H1 (cell line): ENCODE measurements at regions not wholly inside any gene's neighbourhood (a gene's known extent, or its start where the extent isn't known, plus 50 kb on each side); places are given as distances from the start of the nearest gene placed in this dataset.

Experiments
- CTCF ChIA-PET: fragments of 300-600 bp; sonication (Branson Sonifier 250); formaldehyde crosslinking; loops from one replicate; lab custom pipeline; 2021; ENCODE audit not compliant: partially characterized antibody; lab: Charles Lee
- POLR2A ChIA-PET: fragments of 300-600 bp; sonication (Branson Sonifier 250); formaldehyde crosslinking; loops from one replicate; lab custom pipeline; 2021; ENCODE audit warnings: inconsistent platforms; ENCODE audit not compliant: partially characterized antibody; lab: Charles Lee
- DNase-seq, 2 experiments: peaks; one replicate each; pipeline versions ENCODE4 v3.0.0 to v3.0.0-alpha.2; 2010 to 2022; ENCODE audit warnings: low spot score in 2 of 2, low read depth in 1 of 2, mixed read lengths in 1 of 2
- FAIRE-seq: peaks from 2 replicates; lab custom pipeline; 2011; peaks lifted over from hg19 to GRCh38; lab: Jason Lieb, UNC
- H2AFZ ChIP-seq: 2 replicates; pipeline ENCODE4 v1.8.1; 2012; ENCODE audit warnings: low read length, inconsistent platforms
- H2AK5ac ChIP-seq: 2 replicates; pipeline ENCODE4 v1.6.1; 2013; ENCODE audit warnings: low read depth, low read length
- H2BK120ac ChIP-seq: replicated peaks from 2 replicates; pipeline ENCODE3; 2013; ENCODE audit warnings: low read depth, low read length, inconsistent platforms
- H2BK12ac ChIP-seq: 2 replicates; pipeline ENCODE4 v1.6.1; 2013; ENCODE audit warnings: low read depth, low read length
- H2BK15ac ChIP-seq: 2 replicates; pipeline ENCODE4 v1.6.1; 2013; ENCODE audit warnings: low read length
- H2BK20ac ChIP-seq: 2 replicates; pipeline ENCODE4 v1.6.1; 2013; ENCODE audit warnings: low read length
- H2BK5ac ChIP-seq: 2 replicates; pipeline ENCODE4 v1.6.1; 2013; ENCODE audit warnings: low read depth, low read length
- H3K14ac ChIP-seq: 2 replicates; pipeline ENCODE4 v1.6.1; 2013; ENCODE audit warnings: inconsistent platforms; ENCODE audit not compliant: insufficient read length
- H3K18ac ChIP-seq: 2 replicates; pipeline ENCODE4 v1.6.1; 2013; ENCODE audit warnings: low read length; ENCODE audit errors: extremely low read depth
- H3K23ac ChIP-seq: 2 replicates; pipeline ENCODE4 v1.6.1; 2013; ENCODE audit warnings: inconsistent platforms; ENCODE audit not compliant: insufficient read length
- H3K23me2 ChIP-seq: 2 replicates; pipeline ENCODE4 v1.6.1; 2013; ENCODE audit warnings: low read depth, low read length
- H3K27ac ChIP-seq: 2 replicates; pipeline ENCODE4 v1.6.1; 2011; ENCODE audit warnings: low read depth, low read length, inconsistent platforms
- H3K27me3 ChIP-seq, 4 experiments: replicated peaks in 1 of 4; 1 replicate in 1 of 4; 2 replicates in 3 of 4; pipeline versions ENCODE4 v1.6.1 to v1.8.1; 2011 to 2013; ENCODE audit warnings: low read length in 3 of 4, mild to moderate bottlenecking in 3 of 4, inconsistent platforms in 2 of 4, mixed read lengths in 2 of 4, moderate library complexity in 1 of 4; ENCODE audit not compliant: control insufficient read depth in 3 of 4, insufficient read depth in 3 of 4; ENCODE audit errors: extremely low read depth in 1 of 4
- H3K36me3 ChIP-seq, 4 experiments: 2 replicates each; pipeline versions ENCODE4 v1.6.1 to v1.8.1; 2011 to 2013; ENCODE audit warnings: mild to moderate bottlenecking in 4 of 4, low read length in 3 of 4, moderate library complexity in 2 of 4, control low read depth in 1 of 4, inconsistent platforms in 1 of 4; ENCODE audit not compliant: insufficient read depth in 4 of 4, control insufficient read depth in 2 of 4
- H3K4ac ChIP-seq: replicated peaks from 2 replicates; pipeline ENCODE3; 2013; ENCODE audit warnings: low read length, low read depth, mixed read lengths, inconsistent platforms; ENCODE audit not compliant: insufficient read length
- H3K4me1 ChIP-seq, 4 experiments: replicated peaks in 1 of 4; 1 replicate in 1 of 4; 2 replicates in 3 of 4; pipeline versions ENCODE4 v1.6.1 to v1.8.1; 2011 to 2013; ENCODE audit warnings: low read length in 3 of 4, inconsistent platforms in 2 of 4, mixed read lengths in 1 of 4; ENCODE audit not compliant: insufficient read depth in 4 of 4, control insufficient read depth in 3 of 4
- H3K4me2 ChIP-seq, 2 experiments: 2 replicates each; pipeline versions ENCODE4 v1.6.1 to v1.8.1; 2011 to 2013; ENCODE audit warnings: low read depth in 2 of 2, low read length in 2 of 2, control low read depth in 1 of 2, inconsistent platforms in 1 of 2, mild to moderate bottlenecking in 1 of 2; ENCODE audit not compliant: insufficient read depth in 1 of 2
- H3K4me3 ChIP-seq, 4 experiments: fragments of 200-600, 300-600 bp in 1 of 4; sonication (generic), shearing (Covaris generic), sonication (Bioruptor Twin) in 1 of 4; 2 replicates each; pipeline versions ENCODE4 v1.5.1 to v1.8.1; 2011 to 2016; ENCODE audit warnings: low read length in 4 of 4, low read depth in 3 of 4, control low read depth in 2 of 4, inconsistent platforms in 2 of 4, mild to moderate bottlenecking in 2 of 4, mixed read lengths in 1 of 4, moderate library complexity in 1 of 4; ENCODE audit not compliant: insufficient read depth in 2 of 4; ENCODE audit errors: extremely low read depth in 1 of 4
- H3K56ac ChIP-seq: replicated peaks from 2 replicates; pipeline ENCODE3; 2013; ENCODE audit warnings: low read depth, mild to moderate bottlenecking, mixed read lengths, low read length, inconsistent platforms; ENCODE audit not compliant: insufficient read length
- H3K79me1 ChIP-seq: 2 replicates; pipeline ENCODE4 v1.6.1; 2013; ENCODE audit warnings: low read depth, low read length, control low read depth
- H3K79me2 ChIP-seq, 2 experiments: 2 replicates each; pipeline versions ENCODE4 v1.6.1 to v1.8.1; 2012 to 2013; ENCODE audit warnings: low read length in 2 of 2, mild to moderate bottlenecking in 2 of 2, inconsistent platforms in 1 of 2; ENCODE audit not compliant: insufficient read depth in 2 of 2, control insufficient read depth in 1 of 2
- H3K9ac ChIP-seq, 4 experiments: replicated peaks in 1 of 4; 1 replicate in 1 of 4; 2 replicates in 3 of 4; pipeline versions ENCODE4 v1.6.1 to v1.8.1; 2011 to 2013; ENCODE audit warnings: low read depth in 3 of 4, low read length in 3 of 4, control low read depth in 2 of 4, mild to moderate bottlenecking in 2 of 4, moderate library complexity in 2 of 4, inconsistent platforms in 1 of 4; ENCODE audit errors: extremely low read depth in 1 of 4
- H3K9me3 ChIP-seq, 2 experiments: 2 replicates each; pipeline versions ENCODE4 v1.6.1 to v1.8.1; 2012 to 2013; ENCODE audit warnings: mild to moderate bottlenecking in 2 of 2, moderate library complexity in 2 of 2, control low read depth in 1 of 2, inconsistent platforms in 1 of 2, low read depth in 1 of 2, low read length in 1 of 2, mixed read lengths in 1 of 2; ENCODE audit not compliant: insufficient read depth in 2 of 2
- H4K20me1 ChIP-seq, 2 experiments: replicated peaks in 1 of 2; 2 replicates each; pipeline versions ENCODE3 to v1.8.1; 2011 to 2013; ENCODE audit warnings: inconsistent platforms in 2 of 2, low read length in 2 of 2, mild to moderate bottlenecking in 1 of 2; ENCODE audit not compliant: insufficient read depth in 2 of 2, control insufficient read depth in 1 of 2
- H4K5ac ChIP-seq: 2 replicates; pipeline ENCODE4 v1.6.1; 2013; ENCODE audit warnings: low read length, low read depth, mixed read lengths, inconsistent platforms; ENCODE audit not compliant: insufficient read length
- H4K8ac ChIP-seq: 2 replicates; pipeline ENCODE4 v1.8.0; 2013; ENCODE audit warnings: mild to moderate bottlenecking, moderate library complexity, low read length, inconsistent platforms; ENCODE audit not compliant: insufficient read depth; ENCODE audit errors: extremely low read depth
- H4K91ac ChIP-seq: replicated peaks from 2 replicates; pipeline ENCODE3; 2013; ENCODE audit warnings: low read length, mixed read lengths, inconsistent platforms; ENCODE audit not compliant: insufficient read length
- E2F6 ChIP-seq: IDR thresholded peaks from 2 replicates; pipeline ENCODE4 v1.6.1; 2012; ENCODE audit warnings: inconsistent platforms
- JUN ChIP-seq: IDR thresholded peaks from 2 replicates; pipeline ENCODE4 v1.6.1; 2011; ENCODE audit warnings: low read depth, mild to moderate bottlenecking, improper control_type of control experiment, low read length
- KDM5A ChIP-seq: fragments of 200-600 bp; IDR thresholded peaks from 2 replicates; pipeline ENCODE4 v1.7.1; 2012; ENCODE audit warnings: mild to moderate bottlenecking, low read length, inconsistent platforms, mixed read lengths
- NANOG ChIP-seq: IDR thresholded peaks from 2 replicates; pipeline ENCODE4 v1.6.1; 2011; ENCODE audit warnings: low read length, low read depth, mild to moderate bottlenecking, inconsistent platforms; ENCODE audit not compliant: insufficient read depth, poor library complexity, severe bottlenecking
- SP4 ChIP-seq: IDR thresholded peaks from 2 replicates; pipeline ENCODE4 v1.6.1; 2012; ENCODE audit warnings: low read length, inconsistent platforms
- WGBS, 2 experiments: shearing (Covaris generic) in 1 of 2; methylation state at CpG; one replicate each; pipeline versions ENCODE4 v1.1.6 to v1.1.7; 2013 to 2015; ENCODE audit warnings: low lambda C conversion rate in 2 of 2, mixed read lengths in 2 of 2, inconsistent platforms in 1 of 2, low coverage in 1 of 2, missing lambda C conversion rate in 1 of 2; ENCODE audit not compliant: insufficient replicate concordance in 2 of 2, insufficient coverage in 1 of 2, insufficient read length in 1 of 2; ENCODE audit errors: extremely low coverage in 1 of 2, missing lambda C conversion rate in 1 of 2; 5-methylcytosine and 5-hydroxymethylcytosine counted together

GRCh38 chr12:59374783-59375182 is 221.0 kb upstream of the SLC16A7 start:
- Histone ChIP-seq H2BK15ac (no peak overlapping the region), H4K91ac (no peak overlapping the region), H3K23me2 (no peaks in the 10 kb centered on the region), H3K27ac (no peak overlapping the region), H3K4me3 (no peak overlapping the region), H3K18ac (no peak overlapping the region), H2BK12ac (no peak overlapping the region), H4K8ac (no peak overlapping the region), H3K4me2 (no peak overlapping the region), H3K27me3 (no peaks in the 10 kb centered on the region), H3K79me2 (no peaks in the 10 kb centered on the region), H3K36me3 (no peaks in the 10 kb centered on the region), H2BK5ac (no peak overlapping the region), H2BK120ac (no peak overlapping the region), H3K4ac (no peak overlapping the region), H3K23ac (no peak overlapping the region), H2BK20ac (no peak overlapping the region), H3K9ac (no peak overlapping the region), H3K4me1 (peaks cover 0 to 3% (median 0%) of the 10 kb centered on the region in 4 experiments; a peak in 1 of 7 replicates), H3K9me3 (no peaks in the 10 kb centered on the region), H4K5ac (no peak overlapping the region), H2AK5ac (no peak overlapping the region), H3K56ac (no peak overlapping the region), H3K14ac (no peak overlapping the region), H2AFZ (no peak overlapping the region), H3K79me1 (no peaks in the 10 kb centered on the region), H4K20me1 (no peaks in the 10 kb centered on the region)
- WGBS, 2 experiments: 78 to 100% methylated on average over 1 of the region's 1 CpG
- POLR2A ChIA-PET: no interaction called here
- FAIRE-seq (no peak), DNase-seq (no peak)
- CTCF ChIA-PET: interaction anchor here (0.8 to 2.8 kb wide), 4 partner anchors 8 to 261 kb away, joined by 3 to 13 read pairs (median 8); no protein-coding TSS in a partner anchor
- TF ChIP-seq SP4 (no peak), JUN (no peak), NANOG (no peak), KDM5A (no peak), E2F6 (no peak)
